NCI-H128 (cell line): ENCODE measurements at regions not wholly inside any gene's neighbourhood (a gene's known extent, or its start where the extent isn't known, plus 50 kb on each side); places are given as distances from the start of the nearest gene placed in this dataset.

Source experiments
- DNase-seq: peaks from one replicate; lab custom pipeline; 2025; ENCODE audit not compliant: unreplicated experiment; lab: John Stamatoyannopoulos, UW

- DNase-seq: no peak
Measured at GRCh38 chr15:93583968-93584367, 495.0 kb upstream of the RGMA start.

GRCh38 chr15:93583552-93583951 lies 494.5 kb upstream of the RGMA start:
- no peak for DNase-seq

GRCh38 chr15:93570527-93570926 lies 481.5 kb upstream of the RGMA start:
- DNase-seq: no peak

- DNase-seq: no peak
Measured at GRCh38 chr15:93566762-93567161, 477.8 kb upstream of the RGMA start.

GRCh38 chr15:93565201-93565600 lies 476.2 kb upstream of the RGMA start:
- DNase-seq: no peak

- no peak for DNase-seq
Measured at GRCh38 chr15:93563218-93563617, 474.2 kb upstream of the RGMA start.

- DNase-seq: no peak
Measured at GRCh38 chr15:93562395-93563123, 473.5 kb upstream of the RGMA start.

GRCh38 chr15:93557696-93558095 lies 468.7 kb upstream of the RGMA start:
- DNase-seq: no peak

- DNase-seq: no peak
Measured at GRCh38 chr15:93553167-93553935, 464.3 kb upstream of the RGMA start.

- DNase-seq: no peak
Measured at GRCh38 chr15:93543093-93543492, 454.1 kb upstream of the RGMA start.

- DNase-seq: no peak
Measured at GRCh38 chr15:93527374-93528050, 438.5 kb upstream of the RGMA start.

GRCh38 chr15:93524432-93524831 lies 435.4 kb upstream of the RGMA start:
- DNase-seq: no peak

GRCh38 chr15:93523481-93523880 lies 434.5 kb upstream of the RGMA start:
- no peak for DNase-seq

GRCh38 chr15:93520206-93520605 lies 431.2 kb upstream of the RGMA start:
- DNase-seq: no peak

GRCh38 chr15:93519599-93519998 lies 430.6 kb upstream of the RGMA start:
- no peak for DNase-seq

- no peak for DNase-seq
Measured at GRCh38 chr15:93517176-93517575, 428.2 kb upstream of the RGMA start.

GRCh38 chr15:93515256-93516051 lies 426.4 kb upstream of the RGMA start:
- no peak for DNase-seq

GRCh38 chr15:93506646-93507045 lies 417.6 kb upstream of the RGMA start:
- no peak for DNase-seq

- DNase-seq: no peak
Measured at GRCh38 chr15:93505506-93505905, 416.5 kb upstream of the RGMA start.

- DNase-seq: no peak
Measured at GRCh38 chr15:93501946-93502345, 412.9 kb upstream of the RGMA start.

GRCh38 chr15:93500155-93500554 lies 411.1 kb upstream of the RGMA start:
- no peak for DNase-seq
